Effector memory CD8-positive, alpha-beta T cell (primary cell): ENCODE measurements at regions not wholly inside any gene's neighbourhood (a gene's known extent, or its start where the extent isn't known, plus 50 kb on each side); places are given as distances from the start of the nearest gene placed in this dataset.

Experiments
- ATAC-seq: fragments of 150-1000 bp; cut with Tn5 transposase; replicated peaks from 2 replicates; pipeline ENCODE4 v1.10.0; 2021; ENCODE audit warnings: mild to moderate bottlenecking, moderate library complexity
- DNase-seq, 3 experiments: peaks; one replicate each; pipeline ENCODE4 v3.0.0; 2021
- H3K27ac Mint-ChIP-seq, 2 donors: one replicate each; pipeline ENCODE4 v1.8.0; 2022; ENCODE audit warnings: mild to moderate bottlenecking in 2 of 2, mixed read lengths in 2 of 2, moderate library complexity in 2 of 2
- H3K27me3 Mint-ChIP-seq, 2 donors: one replicate each; pipeline ENCODE4 v1.8.0; 2022; ENCODE audit warnings: mixed read lengths in 2 of 2
- H3K36me3 Mint-ChIP-seq: one replicate; pipeline ENCODE4 v1.8.0; 2022; ENCODE audit warnings: mild to moderate bottlenecking, moderate library complexity, mixed read lengths; ENCODE audit not compliant: insufficient read depth
- H3K4me1 Mint-ChIP-seq, 2 donors: one replicate each; pipeline ENCODE4 v1.8.0; 2022; ENCODE audit warnings: low read depth in 2 of 2, mixed read lengths in 2 of 2
- H3K4me3 Mint-ChIP-seq, 2 donors: one replicate each; pipeline ENCODE4 v1.8.0; 2022; ENCODE audit warnings: mild to moderate bottlenecking in 2 of 2, mixed read lengths in 2 of 2, moderate library complexity in 2 of 2
- H3K9me3 Mint-ChIP-seq, 2 donors: one replicate each; pipeline ENCODE4 v1.8.0; 2022; ENCODE audit warnings: mixed read lengths in 2 of 2

DNA sequence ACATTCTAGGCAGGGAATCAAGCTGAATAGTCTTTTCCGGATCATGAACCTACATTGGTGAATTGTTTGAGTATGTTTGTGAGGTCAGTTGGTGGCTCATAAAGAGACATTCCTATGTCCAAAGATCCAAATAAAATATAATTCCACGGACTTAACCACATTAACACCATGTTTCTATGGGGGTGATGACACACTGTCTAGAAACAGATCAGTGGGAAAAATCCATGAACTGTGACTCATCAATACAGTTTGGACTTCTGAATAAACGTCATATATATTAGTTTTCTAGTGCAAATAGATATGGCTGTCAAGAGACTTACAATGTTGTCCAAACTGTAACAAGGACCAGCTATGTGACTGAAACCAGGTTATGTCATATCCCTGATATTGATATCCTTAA is 509.9 kb upstream of the TYRP1 start:
- no peaks in the 10 kb centered on the region for H3K4me1 Mint-ChIP-seq
- DNase-seq (no peak), ATAC-seq (no peak)
- no peak overlapping the region for H3K4me3 Mint-ChIP-seq
- peaks cover 14 to 27% of the 10 kb centered on the region in 2 donors for H3K9me3 Mint-ChIP-seq
- peaks cover 2% of the 10 kb centered on the region for H3K36me3 Mint-ChIP-seq
- H3K27me3 Mint-ChIP-seq = no peaks in the 10 kb centered on the region
- H3K27ac Mint-ChIP-seq = no peak overlapping the region

DNA sequence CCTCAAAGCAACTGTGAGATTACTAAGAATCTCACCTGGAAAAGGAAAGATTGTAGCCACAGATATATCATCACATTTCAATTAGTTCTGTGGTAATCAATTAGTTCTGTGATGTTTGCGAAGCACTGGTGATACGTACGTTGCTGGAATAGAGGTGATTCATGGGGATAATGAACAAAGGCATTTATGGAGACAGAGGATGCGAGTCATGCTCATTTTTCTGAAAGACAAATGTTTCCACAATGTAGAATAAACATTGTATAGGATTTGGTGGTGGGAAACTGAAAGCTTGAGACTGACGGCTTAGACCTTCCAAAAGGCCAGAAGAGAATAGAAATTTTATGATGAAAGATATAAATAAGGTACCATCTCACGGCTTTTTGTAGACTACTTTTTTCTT is 507.3 kb upstream of the TYRP1 start:
- DNase-seq = no peak
- Mint-ChIP-seq H3K4me3 (no peak overlapping the region), H3K4me1 (no peaks in the 10 kb centered on the region), H3K27me3 (no peaks in the 10 kb centered on the region), H3K27ac (no peak overlapping the region), H3K36me3 (no peaks in the 10 kb centered on the region), H3K9me3 (peaks cover 9 to 17% of the 10 kb centered on the region in 2 donors)
- no peak for ATAC-seq

DNA sequence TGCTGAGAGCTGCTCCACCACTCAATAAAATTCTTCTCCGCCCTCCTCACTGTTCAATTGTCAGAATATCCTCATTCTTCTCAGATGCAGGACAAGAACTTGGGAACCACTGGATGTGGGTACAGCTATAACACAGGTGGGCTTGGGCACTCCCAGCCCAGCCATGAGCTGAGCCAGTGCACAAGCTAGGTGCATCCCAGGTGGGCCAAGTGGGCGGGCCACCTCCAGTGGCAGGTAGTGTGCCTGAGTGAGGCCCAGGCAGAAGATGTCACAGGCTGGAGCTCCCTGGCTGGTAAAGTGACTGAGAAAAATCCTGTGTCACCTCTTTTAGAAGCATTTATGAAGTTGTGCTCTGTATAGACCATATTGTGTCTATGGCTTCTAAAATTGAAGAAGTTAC is 501.6 kb upstream of the TYRP1 start:
- Mint-ChIP-seq H3K27me3 (no peaks in the 10 kb centered on the region), H3K9me3 (peaks cover 6% of the 10 kb centered on the region in 2 donors), H3K4me3 (no peak overlapping the region), H3K27ac (no peak overlapping the region), H3K4me1 (no peaks in the 10 kb centered on the region), H3K36me3 (no peaks in the 10 kb centered on the region)
- ATAC-seq (no peak), DNase-seq (no peak)

DNA sequence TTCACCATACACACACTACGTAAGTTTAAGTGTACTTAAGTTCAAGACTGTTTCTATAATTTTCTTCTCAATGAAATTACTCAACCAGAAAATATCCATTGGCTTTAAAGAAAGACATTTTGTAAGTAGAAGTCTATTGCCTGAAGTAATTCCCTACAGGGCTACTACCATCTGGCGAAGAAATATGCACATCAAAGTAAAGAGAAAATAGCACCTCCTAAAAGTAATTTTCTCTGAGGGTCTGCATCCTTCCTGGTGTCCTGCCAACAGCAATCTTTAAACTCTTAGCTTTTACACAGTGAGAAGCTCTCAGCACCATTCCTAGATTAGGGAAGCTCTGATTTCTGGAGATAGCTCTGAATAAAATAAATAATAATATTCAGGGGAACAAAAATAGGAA is 498.5 kb upstream of the TYRP1 start:
- H3K4me3 Mint-ChIP-seq = no peak overlapping the region
- no peaks in the 10 kb centered on the region for H3K36me3 Mint-ChIP-seq
- no peaks in the 10 kb centered on the region for H3K27me3 Mint-ChIP-seq
- peaks cover 0 to 4% of the 10 kb centered on the region in 2 donors for H3K9me3 Mint-ChIP-seq
- ATAC-seq = no peak
- no peak for DNase-seq
- H3K4me1 Mint-ChIP-seq = no peaks in the 10 kb centered on the region
- H3K27ac Mint-ChIP-seq = no peak overlapping the region

DNA sequence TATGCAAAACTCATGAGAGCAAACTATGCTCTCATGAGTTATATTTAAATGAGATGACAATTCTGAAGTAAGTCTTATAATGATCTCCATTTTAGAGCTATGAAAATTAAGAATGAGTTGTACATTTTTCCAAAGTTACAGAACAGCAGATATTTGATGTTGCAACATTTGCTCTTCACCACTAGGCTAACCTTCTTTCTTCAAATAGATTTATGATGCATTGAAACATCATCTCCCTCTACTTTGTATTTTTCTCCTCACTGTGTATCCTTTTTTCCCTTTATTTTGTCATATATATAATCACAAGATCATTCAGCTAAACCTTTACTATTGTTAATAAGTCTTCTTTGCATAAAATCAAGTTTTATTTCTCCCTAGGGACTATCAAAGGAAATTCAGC is 497.7 kb upstream of the TYRP1 start:
- Mint-ChIP-seq H3K9me3 (peaks cover 0 to 4% of the 10 kb centered on the region in 2 donors), H3K27me3 (no peaks in the 10 kb centered on the region), H3K4me1 (no peaks in the 10 kb centered on the region), H3K36me3 (no peaks in the 10 kb centered on the region), H3K4me3 (no peak overlapping the region), H3K27ac (no peak overlapping the region)
- DNase-seq = no peak
- ATAC-seq = no peak

DNA sequence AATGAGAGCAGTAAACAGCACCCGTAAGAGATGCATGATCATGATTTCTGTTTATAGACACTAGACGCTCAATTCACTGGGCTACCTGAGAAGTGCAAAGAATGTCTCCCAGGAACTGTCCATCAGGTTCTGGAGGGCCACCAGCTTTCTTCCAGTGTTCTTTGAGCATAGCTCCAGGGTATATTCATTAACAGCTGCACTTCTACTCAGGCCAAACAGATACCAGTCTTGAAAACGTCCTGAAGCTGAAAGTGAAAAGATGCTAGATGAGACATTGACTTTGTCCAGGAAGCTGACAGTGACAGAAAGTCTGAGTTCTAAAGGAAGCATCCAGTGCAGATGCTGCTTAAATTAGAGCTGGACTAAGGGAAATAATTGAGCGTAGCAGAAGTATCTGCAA is 488.7 kb upstream of the TYRP1 start:
- Mint-ChIP-seq H3K27me3 (no peaks in the 10 kb centered on the region), H3K36me3 (no peaks in the 10 kb centered on the region), H3K27ac (no peak overlapping the region), H3K4me3 (no peak overlapping the region), H3K4me1 (no peaks in the 10 kb centered on the region), H3K9me3 (peaks cover 9 to 10% of the 10 kb centered on the region in 2 donors)
- ATAC-seq (no peak), DNase-seq (no peak)

DNA sequence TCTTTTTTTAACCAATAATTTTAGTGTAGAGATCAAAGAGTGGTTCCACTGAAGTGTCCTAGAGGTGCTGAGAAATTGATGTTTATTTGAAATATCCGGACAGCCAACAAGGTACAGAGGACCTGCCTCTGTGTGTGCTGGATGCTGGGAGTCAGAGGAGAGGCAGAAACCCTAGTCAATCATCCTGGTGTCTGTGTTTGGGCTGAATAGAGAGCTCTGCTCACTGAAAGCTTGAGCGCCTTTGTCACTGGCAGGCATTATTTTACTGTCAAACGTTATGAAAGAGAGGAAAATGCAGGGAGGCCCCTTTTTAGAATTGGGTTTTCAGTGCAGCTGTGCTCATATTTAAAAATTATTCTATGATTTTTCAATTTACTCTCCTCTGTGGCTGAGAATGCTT is 480.3 kb upstream of the TYRP1 start:
- H3K4me1 Mint-ChIP-seq = no peaks in the 10 kb centered on the region
- peaks cover 13 to 20% of the 10 kb centered on the region in 2 donors for H3K9me3 Mint-ChIP-seq
- no peak overlapping the region for H3K4me3 Mint-ChIP-seq
- no peak overlapping the region for H3K27ac Mint-ChIP-seq
- DNase-seq = no peak
- no peaks in the 10 kb centered on the region for H3K36me3 Mint-ChIP-seq
- no peaks in the 10 kb centered on the region for H3K27me3 Mint-ChIP-seq
- ATAC-seq = no peak

DNA sequence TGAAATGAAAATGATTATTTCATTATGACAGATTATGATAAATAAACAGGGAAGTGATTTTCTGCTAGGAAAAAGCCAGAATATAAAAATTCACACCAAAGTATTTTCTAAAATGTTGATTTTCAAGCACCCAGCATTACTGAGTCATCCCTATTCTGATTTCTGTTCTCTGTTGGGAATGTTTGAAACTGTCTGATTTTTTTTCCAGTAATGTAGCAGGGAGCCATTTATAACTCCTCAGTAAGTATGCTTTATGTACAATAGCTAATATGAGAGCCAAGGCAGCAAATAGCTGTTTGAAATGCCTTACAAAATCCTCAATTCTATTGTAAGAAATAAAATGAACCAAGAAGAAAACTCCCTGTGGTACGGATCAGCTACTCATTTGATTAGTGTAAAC is 471.7 kb upstream of the TYRP1 start:
- no peak for ATAC-seq
- Mint-ChIP-seq H3K9me3 (peaks cover 0 to 6% of the 10 kb centered on the region in 2 donors), H3K36me3 (no peaks in the 10 kb centered on the region), H3K27me3 (no peaks in the 10 kb centered on the region), H3K4me1 (no peaks in the 10 kb centered on the region), H3K4me3 (no peak overlapping the region), H3K27ac (no peak overlapping the region)
- no peak for DNase-seq

DNA sequence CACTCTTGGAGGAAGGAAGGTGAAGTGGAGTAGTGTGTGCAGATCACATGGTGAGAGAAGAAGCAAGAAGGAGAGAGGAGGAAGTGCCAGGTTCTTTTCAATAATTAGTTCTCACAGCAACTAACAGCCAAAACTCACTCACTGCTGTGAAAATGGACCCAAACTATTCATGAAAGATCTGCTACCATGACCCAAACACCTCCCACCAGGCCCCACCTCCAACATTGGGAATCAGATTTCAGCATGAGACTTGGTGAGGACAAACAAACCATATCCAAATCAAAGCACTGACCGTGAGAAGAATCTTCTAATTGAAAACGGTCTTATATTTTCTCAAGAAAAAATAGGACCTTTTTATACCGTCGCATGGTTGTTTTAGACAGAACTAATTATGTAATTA is 468.7 kb upstream of the TYRP1 start:
- Mint-ChIP-seq H3K27ac (no peak overlapping the region), H3K27me3 (no peaks in the 10 kb centered on the region), H3K4me1 (no peaks in the 10 kb centered on the region), H3K4me3 (no peak overlapping the region), H3K36me3 (no peaks in the 10 kb centered on the region), H3K9me3 (peaks cover 10 to 14% of the 10 kb centered on the region in 2 donors)
- ATAC-seq (no peak), DNase-seq (no peak)

DNA sequence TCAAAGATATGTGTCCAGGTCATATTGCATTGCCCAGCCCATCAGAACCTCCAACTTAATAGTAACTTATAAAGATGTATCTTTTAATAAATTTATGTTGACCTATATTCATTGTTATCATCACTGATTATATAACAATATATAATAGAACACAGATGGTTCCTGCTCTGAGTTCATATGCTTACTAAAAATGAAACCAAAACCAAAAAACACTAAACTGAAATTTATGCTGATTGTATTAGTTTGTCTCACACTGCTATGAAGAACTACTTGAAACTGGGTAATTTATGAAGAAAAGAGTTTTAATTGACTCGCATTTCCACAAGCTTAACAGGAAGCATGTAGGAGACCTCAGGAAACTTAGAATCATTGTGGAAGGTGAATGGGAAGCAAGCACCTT is 462.5 kb upstream of the TYRP1 start:
- Mint-ChIP-seq H3K4me1 (no peaks in the 10 kb centered on the region), H3K27ac (no peak overlapping the region), H3K4me3 (no peak overlapping the region), H3K36me3 (no peaks in the 10 kb centered on the region), H3K9me3 (peaks cover 14 to 41% of the 10 kb centered on the region in 2 donors), H3K27me3 (no peaks in the 10 kb centered on the region)
- ATAC-seq (no peak), DNase-seq (no peak)

DNA sequence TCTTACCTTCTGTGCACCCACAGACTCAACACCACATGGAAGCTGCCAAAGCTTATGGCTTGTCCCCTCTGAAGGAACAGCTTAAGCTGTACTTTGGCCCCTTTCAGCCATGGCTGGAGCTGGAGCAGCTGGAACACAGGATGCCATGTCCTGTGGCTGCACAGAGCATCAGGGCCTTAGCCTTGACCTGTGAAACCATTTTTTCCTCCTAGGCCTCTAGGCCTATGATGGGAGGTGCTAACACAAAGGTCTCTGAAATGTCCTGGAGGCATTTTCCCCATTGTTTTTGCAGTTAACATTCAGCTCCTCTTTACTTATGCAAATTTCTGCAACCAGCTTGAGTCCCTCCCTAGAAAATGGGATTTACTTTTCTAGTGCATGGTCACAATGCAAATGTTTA is 461.4 kb upstream of the TYRP1 start:
- no peak for DNase-seq
- Mint-ChIP-seq H3K9me3 (peaks cover 13 to 41% of the 10 kb centered on the region in 2 donors), H3K27me3 (no peaks in the 10 kb centered on the region), H3K4me1 (no peaks in the 10 kb centered on the region), H3K36me3 (no peaks in the 10 kb centered on the region), H3K27ac (no peak overlapping the region), H3K4me3 (no peak overlapping the region)
- no peak for ATAC-seq

DNA sequence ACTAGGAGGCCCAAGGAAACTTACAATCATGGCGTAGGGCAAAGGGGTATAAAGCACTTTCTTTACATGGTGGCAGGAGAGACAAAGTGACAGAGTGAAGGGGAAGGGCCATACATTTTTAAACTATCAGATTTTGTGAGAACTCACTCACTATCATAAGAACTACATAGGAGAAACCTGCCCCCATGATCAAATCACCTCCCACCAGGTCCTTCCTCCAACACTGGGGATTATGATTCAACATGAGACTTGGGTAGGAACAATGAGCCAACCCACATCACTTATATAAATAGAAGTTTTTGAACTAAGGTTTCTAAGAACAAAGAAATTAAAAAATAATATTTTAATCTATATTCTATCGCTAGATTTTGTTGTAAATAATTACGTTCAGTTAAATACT is 460.3 kb upstream of the TYRP1 start:
- H3K9me3 Mint-ChIP-seq = peaks cover 13 to 44% of the 10 kb centered on the region in 2 donors
- DNase-seq (no peak), ATAC-seq (no peak)
- H3K27me3 Mint-ChIP-seq = no peaks in the 10 kb centered on the region
- no peak overlapping the region for H3K4me3 Mint-ChIP-seq
- no peaks in the 10 kb centered on the region for H3K4me1 Mint-ChIP-seq
- no peak overlapping the region for H3K27ac Mint-ChIP-seq
- no peaks in the 10 kb centered on the region for H3K36me3 Mint-ChIP-seq

DNA sequence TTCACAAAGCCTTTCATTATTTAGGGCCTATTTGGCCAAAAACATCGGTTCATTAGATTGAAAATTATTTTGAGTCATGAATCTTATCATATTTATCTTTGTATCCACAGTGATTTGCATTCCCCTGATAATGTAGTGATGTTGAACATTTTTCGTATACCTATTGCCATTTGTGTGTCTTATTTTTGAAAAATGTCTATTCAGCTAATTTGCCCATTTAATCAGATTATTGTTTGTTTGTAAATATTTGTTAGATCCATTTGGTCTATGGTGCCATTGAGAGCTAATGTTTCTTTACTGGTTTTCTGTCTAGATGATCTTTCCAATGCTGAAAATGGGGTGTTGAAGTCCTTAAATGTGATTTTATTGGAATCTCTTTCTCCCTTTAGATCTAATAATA is 439.2 kb upstream of the TYRP1 start:
- Mint-ChIP-seq H3K36me3 (no peaks in the 10 kb centered on the region), H3K9me3 (peaks cover 14 to 23% of the 10 kb centered on the region in 2 donors), H3K27ac (no peak overlapping the region), H3K27me3 (no peaks in the 10 kb centered on the region), H3K4me1 (no peaks in the 10 kb centered on the region), H3K4me3 (no peak overlapping the region)
- DNase-seq (no peak), ATAC-seq (no peak)

DNA sequence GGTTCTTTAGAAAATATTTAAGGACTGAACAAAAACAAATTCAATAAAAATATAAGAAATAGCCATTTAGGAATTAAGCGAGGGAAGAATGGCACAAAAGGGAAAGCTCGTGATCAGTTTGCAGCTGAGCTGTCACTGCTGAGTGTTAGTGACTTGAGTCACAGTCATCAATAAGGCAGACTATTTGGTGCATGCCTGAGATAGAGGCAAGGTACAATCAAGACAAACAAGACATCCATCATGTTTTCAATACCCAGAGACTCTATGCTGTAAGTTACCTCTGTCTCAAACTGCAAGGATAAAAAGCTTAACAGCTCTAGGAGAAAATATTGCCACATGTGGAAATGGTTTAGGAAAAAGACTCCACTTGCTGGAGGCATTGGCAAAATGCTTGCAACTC is 426.4 kb upstream of the TYRP1 start:
- Mint-ChIP-seq H3K27me3 (no peaks in the 10 kb centered on the region), H3K4me1 (no peaks in the 10 kb centered on the region), H3K9me3 (peaks cover 13 to 32% of the 10 kb centered on the region in 2 donors), H3K4me3 (no peak overlapping the region), H3K36me3 (no peaks in the 10 kb centered on the region), H3K27ac (no peak overlapping the region)
- ATAC-seq = no peak
- DNase-seq = no peak

DNA sequence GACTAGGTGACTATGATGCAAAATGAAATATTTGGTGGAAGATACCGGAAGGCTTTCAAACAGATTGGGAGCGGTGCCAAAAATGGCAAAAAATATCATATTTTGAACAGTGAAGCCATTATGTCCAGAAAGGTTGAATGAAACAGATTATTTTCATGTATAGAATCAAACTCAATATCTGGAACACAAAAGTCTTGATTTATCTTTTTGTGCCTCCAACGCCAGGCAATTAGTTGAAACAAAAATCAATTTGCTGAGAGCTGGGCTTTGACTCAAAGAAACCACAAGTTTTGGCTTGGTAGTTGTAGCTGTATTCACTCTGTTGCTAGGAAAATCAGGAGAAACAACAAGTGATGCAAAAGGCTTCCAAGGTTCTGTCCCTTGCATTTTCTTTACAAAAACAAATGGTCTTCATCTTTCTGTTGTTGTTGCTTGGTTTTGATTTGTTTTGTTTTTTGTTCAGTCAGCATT is 421.7 kb upstream of the TYRP1 start:
- H3K27ac Mint-ChIP-seq = no peak overlapping the region

More for the DNA sequence above, 421.7 kb upstream of the TYRP1 start:
- no peak for ATAC-seq
- no peak for DNase-seq
- Mint-ChIP-seq H3K4me1 (no peaks in the 10 kb centered on the region), H3K9me3 (peaks cover 16 to 39% of the 10 kb centered on the region in 2 donors), H3K36me3 (no peaks in the 10 kb centered on the region), H3K4me3 (no peak overlapping the region), H3K27me3 (no peaks in the 10 kb centered on the region)
